Thoracic aorta (tissue), 2 donors: ENCODE measurements at regions not wholly inside any gene's neighbourhood (a gene's known extent, or its start where the extent isn't known, plus 50 kb on each side); places are given as distances from the start of the nearest gene placed in this dataset.

Experiments
- ATAC-seq: fragments of 150-250 bp; one replicate; pipeline ENCODE4 v1.8.0; 2017; ENCODE audit warnings: low read depth; ENCODE audit not compliant: insufficient number of reproducible peaks, low FRiP score
- DNase-seq: peaks from one replicate; pipeline ENCODE4 v3.0.0-alpha.2; 2020; ENCODE audit warnings: low spot score
- H3K27ac ChIP-seq, 2 donors: fragments of 200-600 bp; sonication (generic); 1 replicate in 1 of 2; 2 replicates in 1 of 2; pipeline ENCODE4 v1.5.1; 2016; ENCODE audit warnings: mild to moderate bottlenecking in 2 of 2, moderate library complexity in 2 of 2
- H3K27me3 ChIP-seq: fragments of 200-600 bp; sonication (generic); replicated peaks from 2 replicates; pipeline ENCODE4 v1.6.0; 2016; ENCODE audit warnings: mild to moderate bottlenecking; ENCODE audit not compliant: insufficient read depth
- H3K36me3 ChIP-seq: fragments of 200-600 bp; sonication (generic); one replicate; pipeline ENCODE4 v1.5.1; 2016
- H3K4me1 ChIP-seq, 2 donors: fragments of 200-600 bp; sonication (generic); 1 replicate in 1 of 2; 2 replicates in 1 of 2; pipeline versions ENCODE4 v1.5.1 to v1.6.0; 2016; ENCODE audit warnings: low read depth in 2 of 2, mild to moderate bottlenecking in 1 of 2; ENCODE audit not compliant: control insufficient read depth in 1 of 2
- H3K4me3 ChIP-seq: fragments of 200-600 bp; sonication (generic); 2 replicates; pipeline ENCODE4 v1.5.1; 2016; ENCODE audit warnings: mild to moderate bottlenecking
- H3K9me3 ChIP-seq: fragments of 200-600 bp; sonication (generic); 2 replicates; pipeline ENCODE4 v1.5.1; 2016
- CTCF ChIP-seq: fragments of 200-600 bp; sonication (generic); IDR thresholded peaks from one replicate; pipeline ENCODE4 v1.5.1; 2019; ENCODE audit warnings: antibody characterized with exemption

GRCh38 chr3:153894857-153895256 lies 226.3 kb upstream of the ARHGEF26 start:
- H3K27me3 ChIP-seq, result no peaks in the 10 kb centered on the region
- ATAC-seq (no peak), DNase-seq (no peak)
- no peaks in the 10 kb centered on the region for H3K36me3 ChIP-seq
- TF ChIP-seq CTCF, result no peak
- no peaks in the 10 kb centered on the region for H3K4me1 ChIP-seq
- no peaks in the 10 kb centered on the region for H3K9me3 ChIP-seq
- no peak overlapping the region for H3K4me3 ChIP-seq
- H3K27ac ChIP-seq, result no peak overlapping the region

- H3K27me3 ChIP-seq, result no peaks in the 10 kb centered on the region
- DNase-seq (no peak), ATAC-seq (no peak)
- no peak overlapping the region for H3K27ac ChIP-seq
- H3K4me1 ChIP-seq, result no peaks in the 10 kb centered on the region
- no peak for TF ChIP-seq CTCF
- H3K4me3 ChIP-seq, result no peak overlapping the region
- no peaks in the 10 kb centered on the region for H3K9me3 ChIP-seq
- no peaks in the 10 kb centered on the region for H3K36me3 ChIP-seq
These were observed 225.0 kb upstream of the ARHGEF26 start for GRCh38 chr3:153896197-153896596.

GRCh38 chr3:153897025-153897723 lies 224.0 kb upstream of the ARHGEF26 start:
- no peak for DNase-seq

GRCh38 chr3:153897842-153898241 lies 223.3 kb upstream of the ARHGEF26 start:
- H3K36me3 ChIP-seq, result no peaks in the 10 kb centered on the region
- no peaks in the 10 kb centered on the region for H3K9me3 ChIP-seq
- no peak for DNase-seq
- no peak for ATAC-seq
- no peak overlapping the region for H3K4me3 ChIP-seq
- no peaks in the 10 kb centered on the region for H3K4me1 ChIP-seq
- TF ChIP-seq CTCF, result no peak
- no peak overlapping the region for H3K27ac ChIP-seq
- no peaks in the 10 kb centered on the region for H3K27me3 ChIP-seq

More at GRCh38 chr3:153897025-153897723, 224.0 kb upstream of the ARHGEF26 start:
- no peaks in the 10 kb centered on the region for H3K9me3 ChIP-seq
- no peak for TF ChIP-seq CTCF
- H3K36me3 ChIP-seq, result no peaks in the 10 kb centered on the region
- ATAC-seq, result no peak
- no peak overlapping the region for H3K4me3 ChIP-seq
- H3K27ac ChIP-seq, result no peak overlapping the region
- no peaks in the 10 kb centered on the region for H3K27me3 ChIP-seq
- H3K4me1 ChIP-seq, result no peaks in the 10 kb centered on the region

GRCh38 chr3:153901152-153901551 lies 220.0 kb upstream of the ARHGEF26 start:
- DNase-seq, result no peak
- no peaks in the 10 kb centered on the region for H3K27me3 ChIP-seq
- no peak overlapping the region for H3K4me3 ChIP-seq
- H3K27ac ChIP-seq, result no peak overlapping the region
- ATAC-seq, result no peak
- H3K36me3 ChIP-seq, result no peaks in the 10 kb centered on the region
- H3K4me1 ChIP-seq, result no peaks in the 10 kb centered on the region
- no peaks in the 10 kb centered on the region for H3K9me3 ChIP-seq
- no peak for TF ChIP-seq CTCF
